ENCODE measurements at regions not wholly inside any gene's neighbourhood (a gene's known extent, or its start where the extent isn't known, plus 50 kb on each side); places are given as distances from the start of the nearest gene placed in this dataset.
"Not testable (repeated sequence)": the region's sequence is repeated elsewhere in the genome, so short reads cannot be mapped to it uniquely, and the experiment has no call there.

DNA sequence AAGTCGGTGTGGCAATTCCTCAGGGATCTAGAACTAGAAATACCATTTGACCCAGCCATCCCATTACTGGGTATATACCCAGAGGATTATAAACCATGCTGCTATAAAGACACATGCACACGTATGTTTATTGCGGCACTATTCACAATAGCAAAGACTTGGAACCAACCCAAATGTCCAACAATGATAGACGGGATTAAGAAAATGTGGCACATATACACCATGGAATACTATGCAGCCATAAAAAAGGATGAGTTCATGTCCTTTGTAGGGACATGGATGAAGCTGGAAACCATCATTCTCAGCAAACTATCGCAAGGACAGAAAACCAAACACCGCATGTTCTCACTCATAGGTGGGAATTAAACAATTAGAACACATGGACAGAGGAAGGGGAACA is 80.6 kb upstream of the ST3GAL5 start:
- not testable (repeated sequence) for H3K4me1 Mint-ChIP-seq; H3K9me3 ChIP-seq (ENCODE audit: control insufficient read depth, low read length, poor library complexity, severe bottlenecking); DNase-seq; H3K4me3 Mint-ChIP-seq; ATAC-seq; H3K36me3 Mint-ChIP-seq (ENCODE audit: low read depth); H3K27ac Mint-ChIP-seq; H3K27me3 Mint-ChIP-seq

DNA sequence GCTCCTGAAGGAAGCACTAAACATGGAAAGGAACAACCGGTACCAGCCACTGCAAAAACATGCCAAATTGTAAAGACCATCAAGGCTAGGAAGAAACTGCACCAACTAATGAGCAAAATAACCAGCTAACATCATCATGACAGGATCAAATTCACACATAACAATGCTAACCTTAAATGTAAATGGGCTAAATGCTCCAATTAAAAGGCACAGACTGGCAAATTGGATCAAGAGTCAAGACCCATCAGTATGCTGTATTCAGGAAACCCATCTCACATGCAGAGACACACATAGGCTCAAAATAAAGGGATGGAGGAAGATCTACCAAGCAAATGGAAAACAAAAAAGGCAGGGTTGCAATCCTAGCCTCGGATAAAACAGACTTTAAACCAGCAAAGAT is 77.0 kb upstream of the ST3GAL5 start:
- not testable (repeated sequence) for H3K4me3 Mint-ChIP-seq; ATAC-seq; H3K4me1 Mint-ChIP-seq; H3K27me3 Mint-ChIP-seq; DNase-seq; H3K36me3 Mint-ChIP-seq (ENCODE audit: low read depth); H3K9me3 ChIP-seq (ENCODE audit: control insufficient read depth, low read length, poor library complexity, severe bottlenecking); H3K27ac Mint-ChIP-seq

DNA sequence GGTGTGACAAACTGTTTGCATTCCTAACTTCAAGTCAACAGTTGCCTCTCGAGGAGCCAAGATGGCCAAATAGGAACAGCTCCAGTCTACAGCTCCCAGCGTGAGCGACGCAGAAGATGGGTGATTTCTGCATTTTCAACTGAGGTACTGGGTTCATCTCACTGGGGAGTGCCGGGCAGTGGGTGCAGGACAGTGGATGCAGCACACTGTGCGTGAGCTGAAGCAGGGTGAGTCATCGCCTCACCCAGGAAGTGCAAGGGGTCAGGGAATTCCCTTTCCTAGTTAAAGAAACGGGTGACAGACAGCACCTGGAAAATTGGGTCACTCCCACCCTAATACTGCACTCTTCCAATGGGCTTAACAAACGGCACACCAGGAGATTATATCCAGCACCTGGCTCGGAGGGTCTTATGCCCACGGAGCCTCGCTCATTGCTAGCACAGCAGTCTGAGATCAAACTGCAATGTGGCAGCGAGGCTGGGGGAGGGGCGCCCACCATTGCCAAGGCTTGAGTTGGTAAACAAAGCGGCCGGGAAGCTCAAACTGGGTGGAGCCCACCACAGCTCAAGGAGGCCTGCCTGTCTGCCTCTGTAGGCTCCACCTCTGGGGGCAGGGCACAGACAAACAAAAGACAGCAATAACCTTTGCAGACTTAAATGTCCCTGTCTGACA is 75.1 kb upstream of the ST3GAL5 start:
- H3K36me3 Mint-ChIP-seq (ENCODE audit: low read depth); H3K4me1 Mint-ChIP-seq; DNase-seq; H3K27me3 Mint-ChIP-seq; ATAC-seq; H3K9me3 ChIP-seq (ENCODE audit: control insufficient read depth, low read length, poor library complexity, severe bottlenecking): not testable (repeated sequence)
- H3K27ac Mint-ChIP-seq: peak overlapping the region; percentile 30
- peak overlapping the region; percentile 1 for H3K4me3 Mint-ChIP-seq

- DNase-seq (no peak), ATAC-seq (no peak)
- H3K27ac Mint-ChIP-seq: peak overlapping the region; percentile 30
- no peak overlapping the region for H3K4me3 Mint-ChIP-seq
- H3K27me3 Mint-ChIP-seq: no peaks in the 10 kb centered on the region
- no peaks in the 10 kb centered on the region for H3K9me3 ChIP-seq (ENCODE audit: control insufficient read depth, low read length, poor library complexity, severe bottlenecking)
- H3K4me1 Mint-ChIP-seq: peaks cover 2% of the 10 kb centered on the region
- H3K36me3 Mint-ChIP-seq (ENCODE audit: low read depth): no peaks in the 10 kb centered on the region
Measured at GRCh38 chr2:85963068-85963467, 74.3 kb upstream of the ST3GAL5 start.

GRCh38 chr2:85961754-85962153 is 73.0 kb upstream of the ST3GAL5 start:
- H3K4me3 Mint-ChIP-seq: no peak overlapping the region
- H3K27ac Mint-ChIP-seq: no peak overlapping the region
- DNase-seq: no peak
- no peaks in the 10 kb centered on the region for H3K9me3 ChIP-seq (ENCODE audit: control insufficient read depth, low read length, poor library complexity, severe bottlenecking)
- H3K36me3 Mint-ChIP-seq (ENCODE audit: low read depth): no peaks in the 10 kb centered on the region
- ATAC-seq: no peak
- H3K27me3 Mint-ChIP-seq: no peaks in the 10 kb centered on the region
- H3K4me1 Mint-ChIP-seq: peaks cover 2% of the 10 kb centered on the region

- H3K27ac Mint-ChIP-seq: no peak overlapping the region
- no peak overlapping the region for H3K4me3 Mint-ChIP-seq
- no peaks in the 10 kb centered on the region for H3K36me3 Mint-ChIP-seq (ENCODE audit: low read depth)
- no peak for ATAC-seq
- DNase-seq: no peak
- H3K4me1 Mint-ChIP-seq: peaks cover 4% of the 10 kb centered on the region
- no peaks in the 10 kb centered on the region for H3K27me3 Mint-ChIP-seq
- no peaks in the 10 kb centered on the region for H3K9me3 ChIP-seq (ENCODE audit: control insufficient read depth, low read length, poor library complexity, severe bottlenecking)
Measured at GRCh38 chr2:85961053-85961452, 72.3 kb upstream of the ST3GAL5 start.

DNA sequence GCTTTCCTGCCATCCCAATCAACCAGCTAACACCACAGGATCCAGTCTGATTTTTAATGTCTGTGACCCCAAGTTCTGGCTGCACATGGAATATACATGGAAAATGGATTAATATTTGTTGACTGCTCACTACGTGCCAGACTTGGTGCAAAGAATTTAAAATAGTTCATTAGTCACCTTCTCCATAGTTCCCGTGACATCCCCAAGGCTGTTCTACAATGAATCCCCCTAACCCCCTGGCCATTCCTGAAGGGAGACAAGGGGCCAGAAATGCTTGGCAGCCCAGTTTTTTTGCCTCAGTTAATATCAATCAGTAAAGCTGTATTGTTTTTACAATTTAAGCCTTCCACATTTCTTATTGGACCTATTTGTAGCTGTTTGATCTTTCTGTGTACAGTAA is 71.0 kb upstream of the ST3GAL5 start:
- Mint-ChIP-seq H3K27me3 (no peaks in the 10 kb centered on the region), H3K4me3 (no peak overlapping the region), H3K4me1 (peaks cover 4% of the 10 kb centered on the region), H3K36me3 (ENCODE audit: low read depth) (no peaks in the 10 kb centered on the region), H3K27ac (no peak overlapping the region)
- no peaks in the 10 kb centered on the region for H3K9me3 ChIP-seq (ENCODE audit: control insufficient read depth, low read length, poor library complexity, severe bottlenecking)
- no peak for ATAC-seq
- DNase-seq: no peak

DNA sequence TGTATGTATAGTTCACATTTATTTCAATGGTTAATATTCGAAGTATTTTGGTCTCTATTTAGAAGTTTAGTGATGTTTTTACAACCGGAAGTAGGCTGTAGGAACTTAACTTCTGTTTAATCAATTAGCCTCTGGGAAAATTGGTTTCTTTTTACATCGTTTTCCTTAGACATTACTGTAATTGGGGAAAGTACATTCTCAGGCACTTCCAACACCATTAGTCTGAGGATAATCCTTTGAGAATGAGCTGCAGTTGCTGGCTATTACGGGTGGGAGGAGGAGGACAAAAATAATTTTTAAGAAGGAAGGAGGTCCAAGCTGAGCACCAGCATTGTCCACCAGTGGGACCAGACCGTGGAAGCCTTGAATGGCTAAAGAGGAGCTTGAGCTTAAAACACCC is 70.4 kb upstream of the ST3GAL5 start:
- DNase-seq (no peak), ATAC-seq (no peak)
- Mint-ChIP-seq H3K36me3 (ENCODE audit: low read depth) (no peaks in the 10 kb centered on the region), H3K27me3 (no peaks in the 10 kb centered on the region), H3K4me1 (peaks cover 6% of the 10 kb centered on the region), H3K4me3 (no peak overlapping the region), H3K27ac (no peak overlapping the region)
- H3K9me3 ChIP-seq (ENCODE audit: control insufficient read depth, low read length, poor library complexity, severe bottlenecking): no peaks in the 10 kb centered on the region

DNA sequence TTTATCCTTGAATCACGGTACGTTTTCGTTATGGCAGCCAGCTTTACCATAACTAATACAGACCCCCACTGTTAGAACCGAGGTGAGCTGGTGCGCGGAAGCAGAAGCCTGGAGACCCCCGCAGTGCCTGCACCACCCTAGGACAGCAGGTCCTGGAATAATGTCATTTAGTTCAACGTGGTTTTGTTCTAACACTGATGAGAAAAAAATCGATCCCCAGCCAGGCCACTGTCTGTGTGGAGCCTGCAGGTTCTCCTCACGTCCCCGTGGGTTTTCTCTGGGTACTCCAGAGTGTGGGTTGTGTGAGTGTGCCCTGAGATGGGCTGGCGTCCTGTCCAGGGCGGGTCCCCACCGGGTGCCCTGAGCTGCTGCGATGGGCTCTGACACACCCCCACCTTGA is 69.9 kb upstream of the ST3GAL5 start:
- no peaks in the 10 kb centered on the region for H3K9me3 ChIP-seq (ENCODE audit: control insufficient read depth, low read length, poor library complexity, severe bottlenecking)
- Mint-ChIP-seq H3K4me3 (no peak overlapping the region), H3K27me3 (no peaks in the 10 kb centered on the region), H3K27ac (no peak overlapping the region), H3K4me1 (peaks cover 6% of the 10 kb centered on the region), H3K36me3 (ENCODE audit: low read depth) (no peaks in the 10 kb centered on the region)
- DNase-seq (no peak), ATAC-seq (no peak)

DNA sequence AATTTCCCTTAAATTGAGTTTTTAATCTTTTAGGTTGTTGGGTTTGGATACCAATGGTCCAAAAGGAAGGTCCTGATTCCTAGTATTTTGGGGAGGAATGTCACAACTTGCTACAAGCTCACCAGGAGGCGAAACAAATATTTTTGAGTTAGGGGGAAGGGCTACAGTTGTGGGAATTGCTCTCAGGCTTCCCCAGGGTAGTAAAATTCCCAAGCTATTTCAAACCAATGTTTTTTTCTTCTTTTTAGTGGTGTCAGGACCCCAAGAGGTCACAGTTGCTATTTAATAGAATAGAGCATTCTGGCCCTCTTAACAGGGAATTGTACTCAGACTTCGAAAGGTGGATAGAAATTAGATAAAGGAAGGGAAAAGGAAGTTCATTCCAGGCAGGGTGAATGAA is 68.5 kb upstream of the ST3GAL5 start:
- H3K9me3 ChIP-seq (ENCODE audit: control insufficient read depth, low read length, poor library complexity, severe bottlenecking): no peaks in the 10 kb centered on the region
- no peak for DNase-seq
- H3K27me3 Mint-ChIP-seq: no peaks in the 10 kb centered on the region
- ATAC-seq: no peak
- no peaks in the 10 kb centered on the region for H3K36me3 Mint-ChIP-seq (ENCODE audit: low read depth)
- H3K27ac Mint-ChIP-seq: no peak overlapping the region
- H3K4me3 Mint-ChIP-seq: no peak overlapping the region
- peaks cover 10% of the 10 kb centered on the region for H3K4me1 Mint-ChIP-seq

DNA sequence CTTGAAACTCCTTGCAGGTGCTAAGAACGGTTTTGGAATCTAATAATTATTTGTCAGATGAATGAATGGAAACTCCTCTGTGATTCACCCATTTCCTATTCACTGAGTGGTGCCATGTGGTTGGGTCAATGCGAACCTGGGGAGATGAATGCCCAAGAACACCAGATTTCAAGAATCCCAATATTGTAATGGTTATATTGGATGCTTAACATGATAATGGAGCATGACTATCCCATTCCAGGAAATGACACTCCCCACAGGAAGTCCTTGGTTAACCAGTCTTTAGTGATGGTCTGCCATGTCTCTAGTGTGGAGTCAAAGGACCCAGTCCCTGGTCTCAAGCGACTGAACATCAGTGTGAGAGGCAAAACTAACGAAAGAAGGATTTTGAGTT is 67.9 kb upstream of the ST3GAL5 start:
- Mint-ChIP-seq H3K27me3 (no peaks in the 10 kb centered on the region), H3K4me3 (no peak overlapping the region), H3K36me3 (ENCODE audit: low read depth) (no peaks in the 10 kb centered on the region), H3K4me1 (peaks cover 13% of the 10 kb centered on the region), H3K27ac (no peak overlapping the region)
- DNase-seq (no peak), ATAC-seq (no peak)
- H3K9me3 ChIP-seq (ENCODE audit: control insufficient read depth, low read length, poor library complexity, severe bottlenecking): no peaks in the 10 kb centered on the region

- ATAC-seq: no peak
- Mint-ChIP-seq H3K27ac (no peak overlapping the region), H3K36me3 (ENCODE audit: low read depth) (no peaks in the 10 kb centered on the region), H3K4me3 (no peak overlapping the region), H3K27me3 (no peaks in the 10 kb centered on the region), H3K4me1 (peaks cover 14% of the 10 kb centered on the region)
- H3K9me3 ChIP-seq (ENCODE audit: control insufficient read depth, low read length, poor library complexity, severe bottlenecking): no peaks in the 10 kb centered on the region
- no peak for DNase-seq
Measured at GRCh38 chr2:85954590-85955458, 66.0 kb upstream of the ST3GAL5 start.

DNA sequence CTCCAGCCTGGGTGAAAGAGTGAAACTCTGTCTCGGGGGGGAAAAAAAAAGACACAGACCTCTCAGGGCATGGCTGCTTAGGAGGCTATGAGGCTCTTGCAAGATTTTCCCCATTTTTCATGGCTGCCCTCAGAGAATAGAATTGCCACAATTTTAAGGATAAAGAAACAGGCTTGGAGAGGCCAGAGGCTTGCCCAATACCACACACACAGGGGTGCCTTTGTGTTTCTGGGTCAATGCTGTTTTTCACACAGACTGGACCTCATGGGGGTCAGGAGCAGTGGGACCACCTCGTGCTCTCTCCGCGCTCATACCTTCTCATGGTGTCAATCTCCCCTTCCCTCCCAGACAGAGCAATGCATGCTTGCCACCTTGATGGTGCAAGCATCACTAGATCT is 65.4 kb upstream of the ST3GAL5 start:
- ATAC-seq (no peak), DNase-seq (no peak)
- H3K9me3 ChIP-seq (ENCODE audit: control insufficient read depth, low read length, poor library complexity, severe bottlenecking): no peaks in the 10 kb centered on the region
- peaks cover 14% of the 10 kb centered on the region for H3K4me1 Mint-ChIP-seq
- no peak overlapping the region for H3K4me3 Mint-ChIP-seq
- no peaks in the 10 kb centered on the region for H3K27me3 Mint-ChIP-seq
- no peak overlapping the region for H3K27ac Mint-ChIP-seq
- H3K36me3 Mint-ChIP-seq (ENCODE audit: low read depth): no peaks in the 10 kb centered on the region

DNA sequence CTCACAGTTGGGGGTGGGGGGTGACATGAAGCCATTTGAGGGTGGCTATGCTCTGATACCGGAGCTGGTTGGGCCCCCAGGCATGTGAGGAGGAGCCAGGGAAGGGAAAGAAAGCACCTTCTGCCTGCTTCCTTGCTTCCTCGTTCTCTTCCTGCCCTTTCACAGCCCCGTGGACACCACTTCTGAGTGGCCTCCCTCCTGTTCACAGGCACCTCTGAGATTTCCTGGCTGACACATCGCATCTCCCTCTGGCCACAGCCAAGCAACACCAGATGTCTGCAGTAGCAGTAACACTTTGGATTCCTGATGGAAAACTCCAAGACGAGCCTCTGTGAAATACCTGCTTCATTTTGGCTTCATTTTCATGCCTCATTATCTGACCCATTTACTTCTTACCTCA is 64.7 kb upstream of the ST3GAL5 start:
- peaks cover 14% of the 10 kb centered on the region for H3K4me1 Mint-ChIP-seq
- H3K4me3 Mint-ChIP-seq: no peak overlapping the region
- ATAC-seq (no peak), DNase-seq (no peak)
- no peak overlapping the region for H3K27ac Mint-ChIP-seq
- H3K27me3 Mint-ChIP-seq: no peaks in the 10 kb centered on the region
- no peaks in the 10 kb centered on the region for H3K9me3 ChIP-seq (ENCODE audit: control insufficient read depth, low read length, poor library complexity, severe bottlenecking)
- H3K36me3 Mint-ChIP-seq (ENCODE audit: low read depth): no peaks in the 10 kb centered on the region

Measured in T-helper 17 cell (primary cell).